Lung (tissue), 11 donors: ENCODE measurements at regions not wholly inside any gene's neighbourhood (a gene's known extent, or its start where the extent isn't known, plus 50 kb on each side); places are given as distances from the start of the nearest gene placed in this dataset.

Source experiments
- ATAC-seq: fragments of 200-7000 bp; cut with Tn5 transposase; one replicate; pipeline ENCODE4 v1.9.1; 2020; ENCODE audit warnings: moderate number of reproducible peaks; ENCODE audit not compliant: insufficient read depth, low FRiP score
- DNase-seq, 3 donors: peaks; one replicate each; pipeline ENCODE4 v3.0.0-alpha.2; 2013 to 2017
- H3K27ac ChIP-seq, 2 donors: one replicate each; pipeline ENCODE4 v1.5.1; 2013; ENCODE audit warnings: mild to moderate bottlenecking in 2 of 2, moderate library complexity in 2 of 2, control low read depth in 1 of 2, inconsistent platforms in 1 of 2, low read depth in 1 of 2, low read length in 1 of 2
- H3K27me3 ChIP-seq, 3 donors: one replicate each; pipeline ENCODE4 v1.5.1; 2013; ENCODE audit warnings: low read length in 2 of 3; ENCODE audit not compliant: control insufficient read depth in 3 of 3, insufficient read depth in 3 of 3
- H3K36me3 ChIP-seq, 4 donors: one replicate each; pipeline ENCODE4 v1.5.1; 2013; ENCODE audit warnings: low read length in 4 of 4, mild to moderate bottlenecking in 1 of 4, moderate library complexity in 1 of 4; ENCODE audit not compliant: control insufficient read depth in 4 of 4, insufficient read depth in 4 of 4
- H3K4me1 ChIP-seq, 5 donors: one replicate each; pipeline ENCODE4 v1.5.1; 2013; ENCODE audit warnings: low read length in 5 of 5, mild to moderate bottlenecking in 2 of 5, moderate library complexity in 1 of 5; ENCODE audit not compliant: control insufficient read depth in 5 of 5, insufficient read depth in 5 of 5
- H3K4me3 ChIP-seq: one replicate; pipeline ENCODE4 v1.5.1; 2013; ENCODE audit warnings: mild to moderate bottlenecking, control low read depth, moderate library complexity
- H3K9ac ChIP-seq, 2 donors: one replicate each; pipeline ENCODE4 v1.5.1; 2013; ENCODE audit warnings: low read length in 2 of 2, control low read depth in 1 of 2; ENCODE audit not compliant: insufficient read depth in 1 of 2
- H3K9me3 ChIP-seq, 4 donors: one replicate each; pipeline ENCODE4 v1.5.1; 2013; ENCODE audit warnings: low read length in 3 of 4, mild to moderate bottlenecking in 1 of 4, moderate library complexity in 1 of 4; ENCODE audit not compliant: control insufficient read depth in 4 of 4, insufficient read depth in 3 of 4
- WGBS, 2 donors: extraction: QIAGEN DNeasy Blood & Tissue Kit; methylation state at CpG; one replicate each; pipeline ENCODE4 v1.1.7; 2013; 5-methylcytosine and 5-hydroxymethylcytosine counted together
- TF ChIP-seq, protein P1 (sequence below): IDR thresholded peaks from 2 replicates; pipeline ENCODE4 v1.5.1; 2012; ENCODE audit warnings: mild to moderate bottlenecking; ENCODE audit errors: control extremely low read depth, extremely low read depth
- donor health status: control.
- donor health status: control.
- donor health status: Bipolar disorder and iron deficiency.
- donor health status: healthy.
- donor health status: DM: yes; HTN: yes; CAD: no.

- DNase-seq (no peak), ATAC-seq (no peak)
- TF ChIP-seq, protein P1, sequence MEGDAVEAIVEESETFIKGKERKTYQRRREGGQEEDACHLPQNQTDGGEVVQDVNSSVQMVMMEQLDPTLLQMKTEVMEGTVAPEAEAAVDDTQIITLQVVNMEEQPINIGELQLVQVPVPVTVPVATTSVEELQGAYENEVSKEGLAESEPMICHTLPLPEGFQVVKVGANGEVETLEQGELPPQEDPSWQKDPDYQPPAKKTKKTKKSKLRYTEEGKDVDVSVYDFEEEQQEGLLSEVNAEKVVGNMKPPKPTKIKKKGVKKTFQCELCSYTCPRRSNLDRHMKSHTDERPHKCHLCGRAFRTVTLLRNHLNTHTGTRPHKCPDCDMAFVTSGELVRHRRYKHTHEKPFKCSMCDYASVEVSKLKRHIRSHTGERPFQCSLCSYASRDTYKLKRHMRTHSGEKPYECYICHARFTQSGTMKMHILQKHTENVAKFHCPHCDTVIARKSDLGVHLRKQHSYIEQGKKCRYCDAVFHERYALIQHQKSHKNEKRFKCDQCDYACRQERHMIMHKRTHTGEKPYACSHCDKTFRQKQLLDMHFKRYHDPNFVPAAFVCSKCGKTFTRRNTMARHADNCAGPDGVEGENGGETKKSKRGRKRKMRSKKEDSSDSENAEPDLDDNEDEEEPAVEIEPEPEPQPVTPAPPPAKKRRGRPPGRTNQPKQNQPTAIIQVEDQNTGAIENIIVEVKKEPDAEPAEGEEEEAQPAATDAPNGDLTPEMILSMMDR = no peak
- H3K4me1 ChIP-seq = no peaks in the 10 kb centered on the region
- 93 to 95% methylated on average over 3 of the region's 3 CpGs for WGBS, 2 donors
- peaks cover 0 to 5% (median 0%) of the 10 kb centered on the region in 4 donors for H3K9me3 ChIP-seq
- no peak overlapping the region for H3K4me3 ChIP-seq
- H3K36me3 ChIP-seq = no peaks in the 10 kb centered on the region
- H3K27me3 ChIP-seq = no peaks in the 10 kb centered on the region
- no peak overlapping the region for H3K27ac ChIP-seq
- no peak overlapping the region for H3K9ac ChIP-seq
Measured at GRCh38 chr1:89472886-89473417, 51.7 kb upstream of the LRRC8B start.
